HG03108 (cell line): ENCODE measurements at regions not wholly inside any gene's neighbourhood (a gene's known extent, or its start where the extent isn't known, plus 50 kb on each side); places are given as distances from the start of the nearest gene placed in this dataset.

ENCODE experiments used
- ATAC-seq: cut with Tn5 transposase; IDR thresholded peaks from one replicate; pipeline ENCODE4 v1.9.1; 2021; ENCODE audit warnings: moderate library complexity; ENCODE audit not compliant: unreplicated experiment

DNA sequence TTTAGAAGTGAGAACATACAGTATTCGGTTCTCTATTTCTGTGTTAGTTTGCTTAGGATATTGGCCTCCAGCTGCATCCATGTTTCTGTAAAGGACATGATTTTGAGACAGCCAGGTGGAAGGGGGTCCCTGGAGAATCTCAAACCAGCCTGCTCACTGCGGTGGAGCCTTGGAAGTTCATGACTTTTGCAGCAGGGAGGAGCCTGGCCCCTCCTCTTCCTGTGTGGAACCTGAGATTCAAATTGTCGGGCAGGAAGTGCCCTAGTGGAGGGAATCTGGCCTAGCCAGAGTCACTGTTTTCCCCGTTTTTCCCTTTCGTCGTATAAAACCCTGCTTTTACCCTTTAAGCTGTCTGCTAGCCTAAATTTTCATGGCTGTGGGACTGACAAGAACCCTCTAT, 762.6 kb downstream of the PCDH18 start:
- ATAC-seq: no peak

DNA sequence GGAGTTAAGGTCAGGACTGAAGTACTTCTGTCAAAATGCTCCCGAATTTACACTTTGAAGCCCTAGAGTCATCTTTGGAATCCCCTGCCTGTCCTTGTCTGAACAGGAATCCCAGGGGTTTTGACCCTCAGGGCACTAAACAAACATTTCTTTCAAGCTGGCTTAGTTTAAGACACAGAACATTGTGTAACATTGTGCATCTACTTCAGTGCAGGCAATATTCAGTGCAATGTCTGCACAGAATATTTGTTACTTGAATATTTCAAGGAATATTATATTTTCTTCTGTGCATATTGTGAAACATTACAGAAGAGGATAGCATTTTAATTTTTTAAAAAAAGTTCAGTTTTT, 763.4 kb downstream of the PCDH18 start:
- ATAC-seq: no peak

DNA sequence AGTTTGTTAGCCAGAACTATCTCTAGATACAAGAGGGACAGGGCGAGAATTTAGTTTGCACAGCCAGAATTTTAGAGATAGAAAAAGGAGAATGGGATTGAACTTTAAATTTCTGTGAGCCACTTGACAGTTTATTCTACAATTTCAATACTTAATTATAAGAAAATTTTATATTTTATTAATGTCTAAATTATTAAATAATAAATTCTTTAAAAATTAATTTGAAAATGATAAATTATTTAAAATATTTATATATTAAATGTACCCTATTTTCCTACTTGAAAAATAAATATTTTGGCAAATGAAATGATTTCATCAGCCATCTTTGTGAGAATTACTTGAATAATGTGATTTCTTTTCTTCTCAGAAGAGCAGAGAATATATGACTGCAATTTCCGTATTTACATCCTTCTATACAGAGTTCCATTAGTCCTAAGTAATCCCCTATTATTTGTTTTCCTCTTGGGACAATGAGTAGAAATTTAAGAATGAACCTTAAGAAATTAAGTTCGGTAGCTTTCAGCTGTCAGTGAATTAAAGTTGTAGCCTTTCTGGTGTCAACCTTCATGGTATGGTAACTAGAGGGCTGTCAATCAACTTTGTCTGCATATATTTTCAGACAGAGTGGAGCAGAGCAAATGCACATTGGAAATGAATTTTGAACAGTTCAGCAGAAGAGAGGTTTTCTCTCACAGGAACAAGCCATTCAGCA, 763.9 kb downstream of the PCDH18 start:
- no peak for ATAC-seq

DNA sequence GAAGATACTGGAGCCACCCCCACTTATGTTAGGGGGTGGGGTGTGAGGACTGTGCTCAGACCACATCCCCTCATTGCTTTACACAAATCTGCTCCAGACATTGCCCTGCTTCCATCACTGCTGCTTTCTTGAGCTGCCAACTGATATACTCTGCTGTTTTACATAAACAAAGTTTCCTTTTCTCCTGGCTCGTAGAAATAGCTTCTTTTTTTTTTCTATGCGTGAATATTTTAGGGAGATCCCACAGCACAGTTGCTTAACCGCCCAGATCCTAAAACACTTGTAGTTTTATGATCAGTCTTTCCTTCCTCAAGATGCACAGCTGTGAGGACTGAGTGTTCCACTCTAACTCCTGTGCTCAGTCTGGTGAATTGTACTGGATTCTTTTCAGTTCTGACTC, 768.4 kb downstream of the PCDH18 start:
- no peak for ATAC-seq

DNA sequence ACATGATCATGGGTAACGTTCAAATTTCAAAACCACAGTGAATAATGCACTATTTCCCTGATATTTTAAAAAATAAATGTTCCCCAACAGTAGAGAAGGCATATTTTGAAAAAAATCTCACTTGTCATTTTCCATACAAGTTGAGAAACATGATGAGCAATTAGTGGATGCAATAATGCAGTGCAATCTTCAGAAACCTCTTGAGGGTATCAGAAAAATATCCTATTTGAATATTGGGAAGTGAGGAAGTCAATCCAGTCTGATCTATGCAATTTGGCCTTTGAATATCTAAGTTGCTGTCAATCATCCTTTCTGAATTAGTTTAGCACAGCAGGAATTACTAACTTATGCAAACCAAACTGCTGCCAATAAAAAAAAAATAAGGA, 776.8 kb downstream of the PCDH18 start:
- ATAC-seq: no peak

DNA sequence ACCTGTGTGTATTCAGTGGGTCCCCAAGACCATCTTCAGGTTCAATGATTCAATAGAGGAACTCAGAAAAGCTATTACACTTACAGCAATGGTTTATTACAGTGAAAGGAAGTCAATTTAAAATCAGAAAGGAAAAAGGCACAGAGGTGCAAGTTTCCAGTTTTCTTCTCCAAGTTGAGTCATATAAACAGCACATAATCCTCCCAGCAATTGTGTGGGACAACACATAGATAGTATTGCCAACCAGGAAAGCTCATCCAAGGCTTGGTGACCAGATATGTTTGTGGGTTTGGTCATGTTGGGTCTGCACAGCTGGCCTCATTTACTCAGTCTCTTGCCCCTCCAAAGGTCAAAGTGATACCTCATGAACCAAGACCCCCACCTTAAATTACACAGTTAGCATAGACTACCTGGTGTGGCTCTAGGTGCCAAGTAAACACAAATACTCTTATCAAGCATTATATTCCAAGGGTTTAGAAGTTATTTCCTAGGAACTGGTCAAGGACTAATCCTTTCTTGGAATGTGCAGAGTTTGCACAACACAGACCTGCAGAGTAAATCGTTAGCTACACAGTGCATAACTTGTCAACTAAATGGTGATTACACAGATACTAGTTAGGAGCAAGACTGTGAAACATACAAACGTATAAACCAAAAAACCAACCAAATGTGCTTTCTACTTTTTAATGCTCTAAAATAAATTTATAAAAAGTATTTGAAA, 777.3 kb downstream of the PCDH18 start:
- no peak for ATAC-seq

DNA sequence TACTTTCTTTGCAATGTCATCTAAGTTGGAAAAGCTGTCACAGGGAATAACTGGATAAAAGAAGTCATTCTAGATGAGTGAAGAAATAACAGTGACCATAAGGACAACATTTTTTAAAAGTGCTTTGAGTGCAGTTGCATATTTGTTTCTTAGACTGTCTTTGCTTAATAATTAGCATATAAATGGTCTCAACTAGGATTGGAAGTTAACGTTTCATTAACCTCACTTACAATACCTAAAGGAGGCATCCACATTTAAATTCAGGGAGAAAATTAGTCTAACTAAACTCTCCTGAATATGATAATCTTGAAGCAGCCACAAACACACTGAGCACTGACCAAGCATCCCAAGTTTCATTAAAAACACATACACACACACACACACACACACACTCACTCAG, 780.7 kb downstream of the PCDH18 start:
- ATAC-seq: no peak

DNA sequence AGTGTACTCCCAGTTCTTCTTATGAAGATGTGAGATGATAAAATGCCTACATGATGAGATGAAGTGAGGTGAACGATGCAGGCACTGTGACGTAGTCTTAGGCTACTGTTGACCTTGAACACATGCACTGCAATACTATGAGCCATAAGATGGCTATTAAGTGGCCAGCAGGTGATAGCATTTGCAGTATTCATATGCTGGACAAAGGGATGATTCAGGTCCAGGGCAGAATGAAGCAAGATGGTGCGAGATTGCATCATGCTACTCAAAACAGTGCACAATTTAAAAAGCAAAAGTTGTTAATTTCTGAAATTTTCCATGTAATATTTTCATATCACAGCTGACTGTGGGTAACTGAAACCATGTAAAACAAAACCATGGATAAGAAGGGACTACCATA, 781.4 kb downstream of the PCDH18 start:
- no peak for ATAC-seq

DNA sequence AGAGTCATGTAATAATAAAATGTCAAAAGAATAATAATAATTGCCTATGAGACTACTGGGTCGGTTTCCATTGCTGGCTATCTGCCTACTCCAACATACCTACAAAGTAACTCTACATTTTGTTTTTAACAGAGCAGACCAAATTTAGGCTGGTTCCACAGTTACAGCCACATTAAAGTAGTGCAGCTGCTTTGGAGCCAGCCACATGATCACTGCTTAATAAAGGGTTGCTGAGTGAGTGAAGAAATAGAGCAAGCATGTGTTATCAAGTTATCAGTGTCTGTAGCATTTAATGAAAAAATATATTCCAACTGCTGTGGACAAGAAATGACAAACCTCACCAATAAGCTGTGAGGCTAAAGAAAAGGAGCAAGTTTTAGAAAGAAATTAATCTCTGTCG, 782.3 kb downstream of the PCDH18 start:
- ATAC-seq: no peak

DNA sequence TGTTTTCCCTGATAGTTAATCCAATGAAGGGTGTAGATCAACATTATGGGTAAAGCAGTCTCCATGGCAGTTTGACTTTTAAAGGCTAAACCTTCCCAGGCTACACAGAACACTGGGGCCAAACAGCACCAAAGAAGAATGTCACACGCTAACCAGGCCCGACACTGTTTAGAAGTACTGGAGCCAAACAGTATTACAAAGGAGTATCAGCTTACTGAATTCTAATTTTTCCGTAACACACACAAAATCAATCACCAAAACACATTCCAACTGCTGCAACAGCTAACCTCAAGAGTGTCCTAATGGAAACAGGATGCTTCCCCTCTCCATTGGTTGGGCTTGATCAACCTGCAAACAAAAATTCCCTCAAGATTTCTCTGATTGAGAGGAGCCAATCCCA, 783.5 kb downstream of the PCDH18 start:
- no peak for ATAC-seq

DNA sequence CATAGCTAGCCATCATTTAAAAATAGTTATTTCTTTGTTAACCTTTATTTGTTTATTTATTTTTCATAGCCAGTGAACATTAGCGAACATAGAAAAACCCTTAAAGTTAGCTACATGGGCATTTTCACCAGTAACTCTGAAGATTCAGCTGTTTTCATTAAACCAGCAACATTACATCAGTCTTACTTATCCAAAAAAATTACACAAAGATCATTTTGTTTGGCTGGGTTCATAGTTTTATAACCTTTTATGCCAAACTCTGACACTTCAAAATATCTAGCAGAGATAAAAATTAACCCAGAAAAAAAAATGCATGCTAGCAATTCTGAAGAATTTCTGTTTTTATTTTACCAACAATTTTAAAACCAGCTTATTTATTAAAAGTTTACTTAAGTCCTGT, 784.1 kb downstream of the PCDH18 start:
- no peak for ATAC-seq

DNA sequence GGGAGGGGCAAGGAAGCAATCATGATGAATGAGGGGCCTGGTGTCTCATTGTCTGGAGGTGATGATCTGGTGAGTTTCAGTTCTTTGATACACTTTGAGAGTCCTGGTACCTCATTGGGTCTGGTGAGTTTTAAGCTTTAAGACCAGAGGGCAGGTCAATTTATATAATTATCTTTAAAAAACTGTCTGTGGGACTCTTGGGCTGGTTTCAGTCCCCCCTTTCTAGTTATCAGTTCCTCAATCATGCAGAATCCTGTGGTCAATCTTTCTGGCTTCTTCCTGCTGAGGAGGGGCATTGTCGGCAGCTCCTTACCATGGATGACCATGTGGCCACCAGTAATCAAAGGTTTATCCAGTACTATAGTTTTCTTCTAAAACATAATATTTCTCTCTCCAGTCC, 789.1 kb downstream of the PCDH18 start:
- no peak for ATAC-seq

DNA sequence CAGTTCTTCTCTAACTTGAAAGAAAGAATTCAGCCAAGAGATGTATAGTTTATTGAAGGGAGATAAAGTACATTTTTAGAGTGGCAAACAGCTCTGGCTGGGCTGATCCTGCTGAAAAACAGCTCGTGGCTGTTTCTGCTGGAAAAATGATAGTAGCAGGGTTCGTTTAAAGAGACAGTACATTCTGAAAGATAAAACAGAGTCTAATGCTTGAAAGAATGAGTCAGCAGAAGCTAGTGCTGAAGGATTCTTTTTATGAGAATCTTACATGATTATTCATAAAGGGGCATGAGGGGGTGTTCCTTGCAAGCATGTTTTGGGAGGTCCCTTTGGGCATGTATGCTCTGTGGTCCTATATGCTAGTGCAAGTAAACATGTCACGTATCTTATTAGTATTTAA, 790.0 kb downstream of the PCDH18 start:
- ATAC-seq: no peak

DNA sequence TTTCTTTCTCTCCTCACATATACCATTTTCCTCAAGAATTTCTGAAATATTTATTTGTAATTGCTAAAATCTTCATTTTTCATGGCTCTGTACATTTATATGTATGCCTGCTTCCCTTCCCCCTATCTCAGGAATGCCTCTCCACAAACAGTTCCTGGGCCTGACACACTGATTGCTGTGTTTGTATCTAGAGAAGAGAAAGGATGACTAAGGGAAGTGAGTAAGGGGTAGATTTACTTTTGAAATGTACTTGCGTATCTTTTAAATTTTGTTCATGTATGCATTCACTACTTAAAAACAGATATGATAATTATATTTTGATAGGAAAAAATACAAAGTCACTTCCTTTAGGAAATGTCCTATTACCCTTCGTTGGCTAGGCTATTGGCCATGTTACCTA, 790.8 kb downstream of the PCDH18 start:
- no peak for ATAC-seq

DNA sequence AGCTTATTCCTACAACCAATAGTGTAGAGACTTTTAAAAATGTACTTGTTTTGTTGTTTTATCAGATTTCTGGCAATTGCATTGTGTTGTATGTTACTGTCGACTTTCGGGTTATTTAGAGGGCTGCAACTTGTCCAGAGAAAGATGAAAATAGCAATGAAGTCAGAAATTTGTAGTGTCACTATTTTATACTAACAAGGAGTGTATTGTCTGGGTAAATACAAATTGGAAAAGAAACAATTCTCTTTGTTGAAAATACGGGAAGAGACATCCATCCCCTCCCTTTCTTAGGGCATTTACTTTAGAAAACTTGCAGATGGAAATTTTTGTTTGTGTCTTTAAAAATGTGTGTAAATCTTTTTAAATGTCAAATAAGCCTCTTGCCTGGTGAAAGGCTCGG, 792.0 kb downstream of the PCDH18 start:
- no peak for ATAC-seq

DNA sequence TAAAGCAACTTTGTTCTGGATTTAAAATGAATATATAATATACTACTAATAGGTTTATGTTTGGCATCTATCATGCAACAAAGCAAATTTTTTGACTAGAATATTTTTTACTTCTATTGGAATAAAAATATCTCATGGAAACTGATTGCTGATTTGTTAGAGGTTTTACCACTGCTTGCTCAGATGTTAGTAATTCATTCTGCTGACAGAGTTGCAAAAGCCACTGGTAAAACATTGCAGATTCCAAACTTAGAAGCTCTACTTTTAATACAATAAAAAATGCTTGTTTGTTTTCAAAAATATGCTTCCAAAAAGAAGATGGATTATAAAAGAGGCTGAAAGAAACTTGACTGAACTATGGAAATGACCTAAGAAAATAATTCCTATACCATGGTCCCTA, 795.2 kb downstream of the PCDH18 start:
- no peak for ATAC-seq

DNA sequence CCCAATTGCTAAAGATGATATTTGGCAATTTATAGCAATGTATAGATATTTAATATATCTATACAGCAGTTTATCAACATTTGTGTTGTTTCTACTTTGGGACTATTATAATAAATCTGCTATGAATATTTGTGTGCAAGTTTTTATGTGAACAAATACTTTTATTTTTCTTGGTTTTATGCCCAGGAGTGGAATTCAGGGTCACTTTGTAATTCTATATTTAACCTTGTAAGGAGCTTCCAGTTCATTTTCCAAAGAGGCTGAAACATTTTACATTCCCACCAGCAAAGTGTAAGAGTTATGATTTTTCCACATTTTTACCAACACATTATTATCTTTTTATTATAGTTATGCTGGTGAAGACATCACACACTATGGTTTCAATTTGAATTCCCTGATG, 801.3 kb downstream of the PCDH18 start:
- ATAC-seq: no peak

DNA sequence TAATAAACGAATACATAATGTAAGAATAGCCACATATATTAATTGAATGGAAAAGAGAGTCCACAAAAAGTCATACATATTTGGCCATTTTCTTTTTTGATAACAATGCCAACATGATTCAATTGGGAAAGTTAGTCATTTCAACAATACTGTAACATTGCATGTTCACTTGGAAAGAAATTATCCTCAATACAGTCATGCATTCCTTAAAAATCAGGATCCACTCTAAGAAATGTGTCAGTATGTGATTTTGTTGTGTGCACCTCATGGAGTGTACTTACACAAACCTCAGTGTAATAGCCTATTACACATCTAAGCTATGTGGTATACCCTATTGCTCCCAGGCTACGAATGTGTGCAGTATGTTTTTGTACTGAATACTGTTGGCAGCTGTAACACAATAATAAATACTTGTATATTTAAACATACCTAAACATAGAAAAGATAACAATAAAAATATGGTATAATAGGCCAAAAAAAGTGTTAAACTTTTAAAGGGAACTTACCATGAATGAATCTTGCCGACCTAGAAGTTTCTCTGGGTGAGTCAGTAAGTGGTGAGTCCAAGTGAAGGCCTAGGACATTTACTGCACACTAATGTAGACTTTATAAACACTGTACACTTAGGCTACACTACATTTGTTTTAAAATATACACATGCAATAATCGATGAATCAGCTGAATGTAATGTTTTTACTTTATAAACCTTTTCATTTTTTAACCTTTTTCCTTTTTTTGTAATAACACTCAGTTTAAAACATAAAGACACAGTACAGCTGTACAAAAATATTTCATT, 806.8 kb downstream of the PCDH18 start:
- no peak for ATAC-seq

DNA sequence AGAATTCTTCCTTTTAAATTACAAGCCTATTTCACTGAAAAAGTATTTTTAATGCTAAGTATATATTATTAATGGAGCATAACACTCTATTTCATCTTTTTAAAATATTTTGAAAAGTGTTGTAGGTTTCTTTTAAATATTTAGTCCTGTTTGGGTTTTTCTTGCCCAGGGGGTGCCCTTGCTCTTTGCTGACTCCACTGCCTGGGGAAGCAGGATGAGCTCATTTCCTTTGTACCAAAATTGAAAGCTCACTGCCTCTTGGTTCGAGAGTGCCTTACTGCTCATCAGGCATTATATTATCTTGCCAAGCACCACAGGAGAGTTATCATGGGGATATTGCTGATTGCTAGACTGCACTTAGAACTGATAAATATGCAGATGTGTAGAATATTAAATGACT, 819.2 kb downstream of the PCDH18 start:
- no peak for ATAC-seq

DNA sequence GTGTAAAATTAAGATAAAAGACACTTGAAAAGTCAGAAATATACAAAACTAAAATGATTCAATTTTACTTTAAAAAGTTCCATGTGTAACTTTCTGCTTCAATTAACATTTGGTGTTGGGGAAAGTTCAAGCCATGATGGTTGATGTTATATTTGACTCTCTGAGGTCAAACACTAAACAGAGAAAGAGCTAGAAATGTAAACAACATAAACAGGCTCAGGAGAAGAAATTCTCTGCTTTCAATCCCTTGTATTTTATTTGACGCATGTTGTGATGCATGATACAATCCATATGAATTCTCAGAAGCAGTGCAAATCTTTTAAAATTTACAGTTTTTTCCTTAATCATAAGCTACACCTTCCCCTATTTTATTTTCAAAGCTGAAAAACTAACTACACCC, 822.4 kb downstream of the PCDH18 start:
- ATAC-seq: no peak

DNA sequence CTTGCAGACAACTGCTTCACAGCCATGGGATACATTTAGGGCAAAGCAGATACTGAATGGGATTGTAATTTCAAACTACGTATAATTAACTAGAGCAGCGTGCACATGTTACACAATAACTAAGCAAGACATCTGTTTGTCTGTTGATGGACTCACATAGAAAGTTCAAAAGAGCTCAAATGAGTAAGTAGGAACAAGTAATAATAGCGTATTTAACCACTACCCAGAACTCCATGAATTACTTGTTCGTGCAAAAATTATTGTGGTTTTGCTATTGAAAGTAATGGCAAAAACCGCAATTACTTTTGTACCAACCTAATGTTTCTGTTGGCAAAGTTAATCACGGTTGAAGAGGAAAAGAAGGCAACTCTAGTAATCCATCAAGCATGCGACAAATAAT, 825.4 kb downstream of the PCDH18 start:
- ATAC-seq: no peak

DNA sequence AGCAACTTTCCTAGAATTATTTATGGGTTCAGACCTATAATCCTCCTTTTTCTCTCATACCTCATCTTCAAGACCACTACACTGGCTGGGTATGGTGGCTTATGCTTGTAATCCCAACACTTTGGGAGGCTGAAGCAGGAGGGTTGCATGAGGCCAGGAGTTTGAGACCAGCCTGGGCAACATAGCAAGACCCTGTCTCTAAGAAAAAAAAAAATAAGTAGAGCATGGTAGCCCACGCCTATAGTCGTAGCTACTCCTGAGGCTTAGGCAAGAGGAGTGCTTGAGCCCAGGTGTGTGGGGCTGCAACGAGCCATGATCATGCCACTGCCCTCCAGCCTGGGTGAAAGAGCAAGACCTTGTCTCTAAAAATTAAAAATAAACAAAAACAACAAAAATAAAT, 832.4 kb downstream of the PCDH18 start:
- no peak for ATAC-seq
